Myocyte (in vitro differentiated cells): ENCODE measurements at regions not wholly inside any gene's neighbourhood (a gene's known extent, or its start where the extent isn't known, plus 50 kb on each side); places are given as distances from the start of the nearest gene placed in this dataset. TPM values are rescaled to one million over a fixed set of nuclear protein-coding genes. Genes with fewer than 3 reads are reported as not detected.

Source experiments
- microRNA-seq: library from miRNA; unstranded; fragments of <30 nt; microRNA quantifications from one replicate; pipeline ENCODE4, GENCODE V29; 2016

Small RNAs in the stretch of these regions (microRNA-seq; reads per million reads assigned to microRNA genes)
- gene MIR1233-2 = not detected
